NCI-H510A treated with DMSO at 0.1 percent for 48 hours (cell line): ENCODE measurements at regions not wholly inside any gene's neighbourhood (a gene's known extent, or its start where the extent isn't known, plus 50 kb on each side); places are given as distances from the start of the nearest gene placed in this dataset.

ENCODE experiments used
- DNase-seq: peaks from one replicate; lab custom pipeline; 2025; lab: John Stamatoyannopoulos, UW

DNA sequence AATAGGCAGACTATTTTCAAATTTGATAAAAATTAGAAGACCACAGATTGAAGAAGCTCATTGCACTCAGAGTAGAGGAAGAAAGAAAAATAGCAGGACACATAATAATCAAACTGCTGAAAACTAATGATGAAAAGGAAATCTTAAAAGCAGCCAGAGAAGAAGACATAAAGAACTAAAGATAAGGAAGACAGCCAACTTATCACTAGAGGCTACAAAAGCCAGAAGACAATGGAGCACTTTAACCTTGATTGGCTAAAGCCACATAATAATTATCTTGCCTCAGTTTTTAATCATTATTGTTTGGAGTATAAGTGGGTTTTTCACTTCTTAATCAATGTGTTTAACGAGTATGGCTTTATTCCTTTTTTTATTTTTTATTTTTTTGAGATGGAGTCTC, 397.6 kb downstream of the RNF144B start:
- DNase-seq = no peak

DNA sequence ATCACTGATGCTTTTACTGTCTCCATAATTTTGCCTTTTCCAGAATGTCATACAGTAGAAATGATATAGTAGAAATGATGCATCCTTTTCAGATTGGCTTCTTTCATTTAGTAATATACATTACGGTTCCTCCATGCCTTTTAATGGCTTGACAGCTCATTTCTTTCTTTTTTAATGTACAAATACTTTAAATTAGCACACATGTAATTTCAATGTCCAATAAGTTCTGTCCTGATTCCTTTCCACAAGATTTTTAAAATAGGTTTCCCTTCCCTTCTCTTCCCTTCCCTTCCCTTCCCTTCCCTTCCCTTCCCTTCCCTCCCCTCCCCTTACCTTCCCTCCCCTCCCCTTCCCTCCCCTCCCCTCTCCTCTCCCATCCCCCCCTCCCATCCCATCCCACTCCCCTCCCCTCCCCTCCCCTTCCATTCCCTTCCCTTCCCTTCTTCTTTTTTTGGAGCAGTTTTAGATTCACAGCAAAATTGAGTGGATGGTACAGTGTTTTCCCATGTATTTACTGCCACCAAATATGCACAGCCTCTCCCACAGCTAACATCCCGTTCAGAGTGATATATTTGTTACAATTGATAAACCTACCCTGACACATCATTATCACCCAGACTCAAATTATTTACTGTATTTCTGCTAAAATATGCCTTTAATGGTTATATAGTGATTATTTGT, 398.8 kb downstream of the RNF144B start:
- DNase-seq = no peak

GRCh38 chr6:18792866-18793265, 405.7 kb downstream of the RNF144B start:
- DNase-seq = no peak

- DNase-seq = no peak
These were observed 408.6 kb downstream of the RNF144B start for GRCh38 chr6:18795726-18796125.

DNA sequence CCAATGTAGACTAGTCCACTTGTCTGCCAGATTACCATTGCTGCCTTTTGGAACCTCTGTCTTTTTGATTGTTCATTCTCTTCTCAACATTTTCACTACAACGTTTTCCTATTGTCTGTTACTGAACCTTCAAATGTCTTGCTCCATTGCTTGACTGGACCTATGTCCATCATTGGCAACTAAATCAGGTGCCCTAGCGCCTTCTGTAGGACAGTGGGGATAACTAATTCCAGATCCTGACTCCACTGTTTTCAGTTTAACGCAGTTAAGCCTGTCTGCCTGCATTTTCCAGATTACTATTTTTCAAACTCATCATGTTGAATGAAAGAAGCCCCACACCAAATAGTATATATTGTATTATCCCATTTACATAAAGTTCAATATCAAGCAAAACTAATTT, 433.6 kb downstream of the RNF144B start:
- DNase-seq = no peak

DNA sequence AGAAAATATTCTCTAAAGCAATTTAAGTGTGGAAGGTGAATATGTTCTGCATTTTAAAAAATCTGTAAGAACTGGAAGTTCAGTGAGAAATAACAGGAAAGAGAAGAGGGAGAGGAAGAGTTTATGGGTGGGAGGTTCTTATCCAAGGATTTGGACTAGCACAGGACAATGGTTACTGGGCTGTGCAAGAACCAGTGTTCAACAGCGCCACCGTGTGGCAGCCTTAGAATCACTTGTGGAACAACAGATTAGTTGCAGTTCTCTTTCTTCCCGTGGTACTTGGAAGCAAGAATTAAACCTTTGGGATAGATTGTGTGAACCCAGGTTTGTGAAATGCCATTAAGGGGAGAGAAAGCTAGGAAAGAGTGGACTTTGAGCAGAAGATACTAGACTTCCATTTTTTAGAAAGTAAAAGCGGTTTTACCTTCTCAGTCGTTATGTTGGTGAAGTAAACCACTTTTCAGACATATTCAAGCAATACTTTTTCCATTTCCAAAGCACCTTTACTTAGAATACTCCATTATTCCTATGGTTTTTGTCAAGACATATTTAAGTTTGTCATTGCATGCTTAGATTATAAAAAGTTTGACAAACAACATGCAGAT, 436.7 kb downstream of the RNF144B start:
- no peak for DNase-seq

DNA sequence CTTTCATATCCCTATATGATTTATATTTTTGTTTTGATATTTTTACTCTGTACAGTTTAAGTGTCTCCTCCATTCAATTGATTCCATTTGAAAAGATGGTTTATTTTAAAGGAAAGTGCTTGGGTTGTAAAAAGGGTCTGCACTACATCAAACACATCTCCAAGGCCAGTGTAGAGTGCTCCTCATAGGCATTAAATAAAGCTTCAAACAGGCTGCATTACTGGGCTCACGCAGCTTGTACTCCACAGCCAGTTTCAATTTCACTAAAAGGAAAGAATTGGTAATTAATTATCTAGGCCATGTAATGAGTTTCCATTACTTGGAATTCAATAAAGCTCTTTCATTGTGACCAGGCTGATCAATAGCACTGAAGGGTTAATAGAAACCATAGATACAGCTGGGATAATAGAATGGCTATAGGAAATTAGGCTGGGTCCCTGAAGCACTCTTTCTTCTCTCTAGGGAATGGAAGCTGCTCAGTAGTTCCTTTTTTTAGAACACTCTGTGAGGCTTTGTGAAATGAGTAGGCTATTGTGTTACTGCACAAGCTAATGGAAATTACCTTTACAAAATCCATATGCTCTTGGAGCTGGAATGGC, 442.2 kb downstream of the RNF144B start:
- no peak for DNase-seq

GRCh38 chr6:18835976-18836375, 448.8 kb downstream of the RNF144B start:
- DNase-seq = no peak

DNA sequence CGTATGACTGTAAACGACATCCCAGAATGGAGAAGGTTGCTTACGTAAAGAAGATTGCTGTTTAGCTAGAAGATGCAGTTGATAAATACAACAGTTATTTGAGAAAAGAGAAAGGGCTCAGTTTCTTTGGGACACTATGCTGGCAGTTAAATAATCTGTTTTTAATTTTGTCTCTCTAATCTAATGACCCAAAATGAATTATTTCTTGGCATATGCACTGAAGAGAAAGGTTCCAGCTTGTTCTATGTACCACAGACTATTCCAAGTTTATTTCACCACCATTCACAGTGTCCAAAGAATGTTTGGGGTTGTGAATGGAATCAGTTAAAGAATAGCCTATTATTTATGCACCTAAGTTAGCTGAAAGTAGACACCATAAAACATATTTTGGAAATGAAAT, 449.9 kb downstream of the RNF144B start:
- no peak for DNase-seq

GRCh38 chr6:18842534-18842933, 455.4 kb downstream of the RNF144B start:
- DNase-seq = no peak

- no peak for DNase-seq
These were observed 458.7 kb downstream of the RNF144B start for GRCh38 chr6:18845896-18846295.

- no peak for DNase-seq
These were observed 459.2 kb downstream of the RNF144B start for GRCh38 chr6:18846327-18846726.

DNA sequence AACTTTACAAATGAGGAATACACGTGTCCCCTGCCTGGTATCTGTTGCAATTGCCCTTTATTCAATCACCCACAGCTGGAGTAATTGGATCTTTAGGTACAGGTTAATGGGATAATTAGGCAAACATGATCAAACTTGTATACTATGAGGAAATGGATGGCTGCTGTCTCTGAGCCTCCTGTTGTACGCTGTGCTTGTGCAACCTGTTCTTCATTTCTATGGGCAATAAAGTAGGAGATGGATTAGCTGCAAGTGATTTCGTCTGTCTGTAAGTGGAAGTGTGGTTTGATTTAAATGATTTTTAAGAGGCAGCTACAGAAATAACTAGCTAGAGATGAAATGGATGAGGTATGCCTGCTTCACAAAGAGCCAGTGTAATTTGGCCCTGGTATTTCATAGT, 474.1 kb downstream of the RNF144B start:
- DNase-seq = peak; percentile 9

- DNase-seq = no peak
These were observed 496.1 kb downstream of the RNF144B start for GRCh38 chr6:18883268-18883667.

GRCh38 chr6:18883851-18884250, 496.7 kb downstream of the RNF144B start:
- no peak for DNase-seq

DNA sequence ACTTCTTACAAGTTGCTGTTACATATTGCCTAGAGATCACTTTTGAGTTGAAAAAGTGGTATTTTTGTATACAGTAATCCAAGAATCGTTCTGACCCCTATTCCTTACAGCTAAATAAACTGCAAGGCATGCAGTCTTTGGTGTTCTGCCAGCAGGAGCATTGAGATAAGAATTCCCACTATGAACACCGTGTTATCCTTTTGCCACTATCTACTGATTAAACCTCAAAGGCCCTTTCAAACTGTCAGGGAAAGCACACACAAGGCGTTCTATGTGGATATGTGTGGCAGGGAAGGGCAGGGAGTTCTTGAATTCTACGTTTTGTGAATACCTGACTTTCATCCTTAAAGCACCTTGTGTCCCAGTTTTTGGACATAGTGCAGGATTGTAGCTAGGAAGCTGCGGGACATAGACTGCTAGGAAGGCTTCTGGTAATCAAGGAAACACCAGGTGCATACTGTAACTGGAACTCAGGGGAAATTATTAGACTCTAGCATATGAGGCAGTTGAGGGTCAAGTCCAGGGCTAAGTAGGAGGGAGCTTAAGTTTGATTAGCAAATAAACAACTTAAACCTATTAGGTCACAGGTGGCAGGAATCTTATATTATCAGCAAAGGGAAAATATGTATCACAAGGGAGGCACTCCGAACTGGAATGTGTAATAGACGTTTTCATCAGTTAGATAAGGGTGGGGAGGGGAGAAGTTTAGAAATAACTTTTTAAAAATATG, 506.6 kb downstream of the RNF144B start:
- DNase-seq = no peak

DNA sequence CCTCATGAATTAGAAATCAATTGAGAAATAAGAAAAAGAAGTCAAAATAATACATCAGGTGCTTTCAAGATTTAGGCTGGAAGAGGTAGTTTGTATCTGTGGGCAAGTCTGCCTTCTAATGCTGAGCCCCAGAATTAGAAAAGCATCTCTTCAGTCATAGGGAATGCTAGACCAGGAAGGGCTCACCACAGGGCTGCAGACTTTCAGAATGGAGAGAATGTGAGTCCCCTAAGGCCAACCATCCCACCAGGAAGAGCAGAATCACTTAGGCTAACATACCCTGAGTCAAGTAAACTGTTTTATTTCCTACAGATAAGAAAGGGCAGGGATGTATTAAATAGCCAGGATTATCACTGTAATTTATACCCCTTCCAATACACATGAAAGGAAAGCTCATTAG, 510.2 kb downstream of the RNF144B start:
- DNase-seq = no peak

DNA sequence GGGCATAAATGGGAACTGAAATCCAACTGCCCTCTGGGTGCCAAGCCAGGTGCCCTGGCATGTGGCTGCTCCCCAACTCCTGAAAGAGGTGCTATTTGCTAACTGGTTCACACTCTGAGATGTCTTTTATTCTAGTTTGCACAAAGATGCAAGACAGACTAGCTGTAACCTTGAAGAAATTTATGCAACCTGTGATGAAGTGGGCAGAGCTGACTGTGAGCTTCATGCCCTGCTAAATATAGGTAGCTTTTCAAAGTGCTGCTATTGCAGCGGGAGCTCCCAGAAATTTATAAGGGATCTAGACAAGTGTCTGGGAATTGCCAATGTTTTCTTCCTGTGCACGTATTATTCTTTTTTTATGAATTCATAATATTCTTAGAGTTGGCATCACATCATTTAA, 517.5 kb downstream of the RNF144B start:
- no peak for DNase-seq

DNA sequence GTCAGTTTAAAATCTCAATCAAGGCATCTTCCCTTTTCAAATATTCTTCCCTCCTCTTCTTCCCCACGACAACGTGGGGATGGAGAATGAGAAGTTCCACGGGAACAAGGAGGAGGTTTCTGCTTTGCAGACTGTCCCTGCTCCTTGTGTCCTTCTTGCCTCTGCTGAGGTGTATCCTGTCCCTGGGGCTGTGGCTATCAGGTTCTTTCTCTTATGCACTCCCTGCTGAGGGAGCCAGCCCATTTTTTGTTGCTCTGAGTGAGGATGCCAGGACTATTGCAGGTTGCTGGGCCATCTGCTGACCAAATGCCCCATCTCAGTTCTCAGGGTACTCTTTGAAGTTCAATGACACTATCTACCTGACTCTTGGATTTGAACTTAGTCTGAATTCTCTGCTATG, 533.6 kb downstream of the RNF144B start:
- DNase-seq = no peak

- no peak for DNase-seq
These were observed 543.9 kb downstream of the RNF144B start for GRCh38 chr6:18931086-18931485.

DNA sequence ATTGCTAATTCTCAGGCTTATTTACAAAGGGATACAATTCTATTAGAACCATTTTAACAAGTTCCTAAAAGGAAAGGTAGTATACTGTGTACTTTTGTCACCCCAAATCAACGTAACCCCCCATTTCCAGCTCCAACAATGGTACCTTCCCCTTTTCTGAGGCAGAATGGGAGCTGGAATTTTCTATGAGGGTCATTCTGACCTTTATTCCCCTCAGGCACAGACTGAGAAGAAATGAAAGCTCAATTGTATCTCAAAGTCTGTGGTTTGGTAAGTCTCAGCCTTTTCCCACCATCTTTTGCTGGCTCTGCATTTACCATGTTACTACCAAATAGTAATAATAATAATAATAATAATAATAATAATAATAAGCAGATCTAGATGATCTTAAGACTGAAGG, 571.0 kb downstream of the RNF144B start:
- no peak for DNase-seq

DNA sequence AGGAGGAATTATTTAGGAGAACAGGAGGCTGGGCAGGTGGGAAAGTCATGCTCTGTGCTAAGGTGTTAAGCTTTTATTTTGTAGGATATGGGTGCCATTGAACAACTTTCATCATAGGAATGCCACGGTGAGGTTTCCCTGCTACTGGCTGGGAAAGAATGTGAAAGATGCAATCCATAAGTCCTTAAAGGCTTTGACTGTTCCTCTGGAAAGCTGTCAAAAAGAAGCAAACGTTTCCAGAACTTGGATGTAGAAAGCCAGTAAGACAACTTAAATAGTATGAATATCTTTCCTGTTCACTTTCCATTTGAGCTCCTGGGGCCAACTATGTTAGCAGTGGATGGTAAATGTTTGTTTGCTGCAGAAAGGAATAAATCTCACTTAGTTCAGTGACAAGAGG, 574.4 kb downstream of the RNF144B start:
- DNase-seq = no peak

DNA sequence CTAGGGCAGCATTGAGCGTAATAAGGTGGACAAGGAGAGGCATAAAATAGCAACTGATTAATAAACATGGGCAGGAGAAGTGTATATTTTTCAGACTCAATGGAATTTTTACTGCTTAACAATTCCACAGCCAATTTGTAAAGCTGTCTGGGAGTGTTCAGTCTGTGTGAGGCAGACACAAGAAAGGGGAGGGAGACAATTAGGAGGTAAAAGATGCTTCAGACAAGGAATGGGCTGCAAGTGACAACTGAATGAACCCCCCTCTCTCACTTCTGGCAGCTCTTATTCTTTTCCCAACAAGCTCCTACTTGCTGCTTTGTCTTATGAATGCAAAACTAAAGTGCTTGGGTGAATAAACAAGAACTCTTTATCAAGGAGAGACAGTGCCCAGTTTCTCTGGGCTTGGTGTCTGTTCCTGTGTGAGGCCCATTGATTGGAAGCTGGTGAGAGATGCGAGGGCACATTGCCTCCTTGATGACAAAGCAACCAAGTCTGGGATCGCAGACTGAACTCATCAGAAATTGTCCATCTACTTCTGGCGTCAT, 575.3 kb downstream of the RNF144B start:
- no peak for DNase-seq
